H9 (cell line): ENCODE measurements at regions not wholly inside any gene's neighbourhood (a gene's known extent, or its start where the extent isn't known, plus 50 kb on each side); places are given as distances from the start of the nearest gene placed in this dataset.

Experiments
- DNase-seq: peaks from one replicate; pipeline ENCODE4 v3.0.0-alpha.2; 2017
- H2AFZ ChIP-seq: one replicate; pipeline ENCODE4 v1.6.1; 2013; ENCODE audit warnings: mild to moderate bottlenecking, low read length, control low read depth, moderate library complexity
- H2AK5ac ChIP-seq: 2 replicates; pipeline ENCODE4 v1.6.1; 2013; ENCODE audit warnings: low read length, control low read depth, mixed read lengths; ENCODE audit not compliant: insufficient read length
- H2BK120ac ChIP-seq: one replicate; pipeline ENCODE4 v1.6.1; 2013; ENCODE audit warnings: low read depth, mild to moderate bottlenecking, low read length, control low read depth, inconsistent platforms; ENCODE audit not compliant: poor library complexity, severe bottlenecking
- H2BK12ac ChIP-seq: 2 replicates; pipeline ENCODE4 v1.6.1; 2013; ENCODE audit warnings: low read length, control low read depth, mixed read lengths, low read depth; ENCODE audit not compliant: insufficient read length
- H2BK15ac ChIP-seq: 2 replicates; pipeline ENCODE4 v1.6.1; 2013; ENCODE audit warnings: low read depth, low read length, control low read depth
- H2BK20ac ChIP-seq: one replicate; pipeline ENCODE4 v1.6.1; 2013; ENCODE audit warnings: low read depth, mild to moderate bottlenecking, low read length, control low read depth, inconsistent platforms; ENCODE audit not compliant: poor library complexity, severe bottlenecking
- H2BK5ac ChIP-seq: 2 replicates; pipeline ENCODE4 v1.6.1; 2013; ENCODE audit warnings: low read length, control low read depth, mixed read lengths; ENCODE audit not compliant: insufficient read length
- H3K14ac ChIP-seq: 2 replicates; pipeline ENCODE4 v1.6.1; 2013; ENCODE audit warnings: low read length, control low read depth; ENCODE audit not compliant: insufficient read depth
- H3K18ac ChIP-seq: 2 replicates; pipeline ENCODE4 v1.6.1; 2013; ENCODE audit warnings: low read depth, mild to moderate bottlenecking, mixed read lengths, low read length, control low read depth; ENCODE audit not compliant: insufficient read length
- H3K23ac ChIP-seq: 2 replicates; pipeline ENCODE4 v1.6.1; 2013; ENCODE audit warnings: low read length, control low read depth, mixed read lengths, low read depth; ENCODE audit not compliant: insufficient read length
- H3K23me2 ChIP-seq: 2 replicates; pipeline ENCODE4 v1.6.1; 2013; ENCODE audit warnings: low read depth, mild to moderate bottlenecking, mixed read lengths, low read length, control low read depth; ENCODE audit not compliant: insufficient read length, poor library complexity, severe bottlenecking
- H3K27ac ChIP-seq: 2 replicates; pipeline ENCODE4 v1.5.1; 2013; ENCODE audit warnings: low read length, control low read depth, mixed read lengths, low read depth; ENCODE audit not compliant: insufficient read length
- H3K27me3 ChIP-seq: 2 replicates; pipeline ENCODE4 v1.6.1; 2013; ENCODE audit warnings: low read length, control low read depth, inconsistent platforms; ENCODE audit not compliant: insufficient read depth
- H3K4ac ChIP-seq: 2 replicates; pipeline ENCODE4 v1.6.1; 2013; ENCODE audit warnings: low read depth, mild to moderate bottlenecking, control low read depth, inconsistent platforms, low read length, moderate library complexity
- H3K4me1 ChIP-seq: 2 replicates; pipeline ENCODE4 v1.6.1; 2013; ENCODE audit warnings: low read length, control low read depth, inconsistent platforms; ENCODE audit not compliant: insufficient read depth
- H3K4me2 ChIP-seq: 2 replicates; pipeline ENCODE4 v1.6.1; 2013; ENCODE audit warnings: low read length, control low read depth, mixed read lengths; ENCODE audit not compliant: insufficient read length, insufficient read depth
- H3K56ac ChIP-seq: 2 replicates; pipeline ENCODE4 v1.6.1; 2013; ENCODE audit warnings: low read depth, mild to moderate bottlenecking, mixed read lengths, low read length, control low read depth; ENCODE audit not compliant: insufficient read length
- H3K79me1 ChIP-seq: 2 replicates; pipeline ENCODE4 v1.6.1; 2013; ENCODE audit warnings: low read depth, mild to moderate bottlenecking, moderate library complexity, low read length, control low read depth, inconsistent platforms; ENCODE audit not compliant: insufficient read depth, poor library complexity, severe bottlenecking
- H3K79me2 ChIP-seq: 2 replicates; pipeline ENCODE4 v1.6.1; 2013; ENCODE audit warnings: low read length, control low read depth, inconsistent platforms; ENCODE audit not compliant: insufficient read depth
- H3K9ac ChIP-seq: 2 replicates; pipeline ENCODE4 v1.6.1; 2013; ENCODE audit warnings: low read length, control low read depth, mixed read lengths; ENCODE audit not compliant: insufficient read length; ENCODE audit errors: extremely low read depth
- H3K9me3 ChIP-seq: one replicate; pipeline ENCODE4 v1.6.1; 2013; ENCODE audit warnings: low read depth, low read length, inconsistent platforms; ENCODE audit not compliant: control insufficient read depth
- H3T11ph ChIP-seq: one replicate; pipeline ENCODE4 v1.6.1; 2013; ENCODE audit warnings: mild to moderate bottlenecking, low read length, control low read depth, inconsistent platforms
- H4K20me1 ChIP-seq: one replicate; pipeline ENCODE4 v1.6.1; 2013; ENCODE audit not compliant: control insufficient read depth, insufficient read length, insufficient read depth
- H4K5ac ChIP-seq: 2 replicates; pipeline ENCODE4 v1.6.1; 2013; ENCODE audit warnings: low read depth, mild to moderate bottlenecking, mixed read lengths, low read length, control low read depth; ENCODE audit not compliant: insufficient read length
- H4K8ac ChIP-seq: replicated peaks from 2 replicates; pipeline ENCODE4 v1.6.1; 2013; ENCODE audit warnings: low read length, control low read depth, mixed read lengths, low read depth; ENCODE audit not compliant: insufficient read length
- H4K91ac ChIP-seq: 2 replicates; pipeline ENCODE4 v1.6.1; 2013; ENCODE audit warnings: low read depth, mild to moderate bottlenecking, moderate library complexity, mixed read lengths, low read length, control low read depth; ENCODE audit not compliant: insufficient read length
- H3K27ac Mint-ChIP-seq, 3 experiments: 2 replicates in 2 of 3; 3 replicates in 1 of 3; pipeline ENCODE4 v1.8.0; 2020 to 2021; ENCODE audit warnings: mixed read lengths in 3 of 3, mild to moderate bottlenecking in 1 of 3, moderate library complexity in 1 of 3
- H3K27me3 Mint-ChIP-seq: 2 replicates; pipeline ENCODE4 v1.8.0; 2021; ENCODE audit warnings: low read depth, mild to moderate bottlenecking, moderate library complexity, mixed read lengths
- H3K36me3 Mint-ChIP-seq, 3 experiments: 2 replicates in 2 of 3; 3 replicates in 1 of 3; pipeline ENCODE4 v1.8.0; 2020 to 2021; ENCODE audit warnings: low read depth in 3 of 3, mixed read lengths in 3 of 3; ENCODE audit not compliant: insufficient read depth in 1 of 3
- H3K4me1 Mint-ChIP-seq, 2 experiments: 2 replicates each; pipeline ENCODE4 v1.8.0; 2020; ENCODE audit warnings: mixed read lengths in 2 of 2
- H3K4me3 Mint-ChIP-seq, 2 experiments: 2 replicates in 1 of 2; 3 replicates in 1 of 2; pipeline ENCODE4 v1.8.0; 2020 to 2021; ENCODE audit warnings: mild to moderate bottlenecking in 2 of 2, mixed read lengths in 2 of 2, moderate library complexity in 1 of 2
- H3K9me3 Mint-ChIP-seq, 2 experiments: 2 replicates in 1 of 2; 3 replicates in 1 of 2; pipeline ENCODE4 v1.8.0; 2020; ENCODE audit warnings: mild to moderate bottlenecking in 2 of 2, mixed read lengths in 2 of 2, moderate library complexity in 1 of 2
- WGBS: extraction: QIAGEN DNeasy Blood & Tissue Kit; methylation state at CpG from one replicate; pipeline ENCODE4 v1.1.7; 2013; ENCODE audit warnings: missing lambda C conversion rate, low lambda C conversion rate, mixed read lengths; ENCODE audit not compliant: insufficient read length; ENCODE audit errors: extremely low coverage; 5-methylcytosine and 5-hydroxymethylcytosine counted together
- TF ChIP-seq, protein P1 (sequence below): fragments of 200-600 bp; sonication (generic); conservative IDR thresholded peaks from 3 replicates; pipeline ENCODE4 v1.8.0; 2021; ENCODE audit warnings: antibody characterized with exemption, mild to moderate bottlenecking

DNA sequence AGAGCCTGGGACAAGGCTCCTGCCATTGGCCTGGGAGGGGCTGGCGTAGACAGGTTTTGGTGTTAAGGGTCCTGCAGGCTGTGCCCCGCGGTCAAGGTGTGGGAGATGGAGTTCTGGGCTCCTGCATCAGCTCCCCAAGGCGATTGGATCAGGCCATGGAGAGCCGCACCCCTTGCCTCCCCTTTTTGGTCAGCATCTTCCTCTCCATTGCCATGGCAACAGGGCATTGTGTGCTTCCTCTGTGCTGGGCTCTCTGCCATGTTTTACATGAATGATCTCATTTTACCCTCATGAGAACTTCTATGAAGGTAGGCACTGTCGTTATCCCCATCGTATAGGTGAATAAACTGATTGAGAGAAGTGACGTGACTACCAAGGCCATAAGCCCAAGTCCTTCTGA is 344.3 kb upstream of the CLINT1 start:
- Histone ChIP-seq H4K20me1 (no peaks in the 10 kb centered on the region), H3K23me2 (no peaks in the 10 kb centered on the region), H2BK15ac (no peak overlapping the region), H3K9ac (no peak overlapping the region), H3T11ph (no peak overlapping the region), H3K27ac (no peak overlapping the region), H3K27me3 (no peaks in the 10 kb centered on the region), H3K14ac (no peak overlapping the region), H3K4me2 (no peak overlapping the region), H3K79me1 (no peaks in the 10 kb centered on the region), H3K56ac (no peak overlapping the region), H3K4ac (no peak overlapping the region), H4K5ac (no peak overlapping the region), H2BK20ac (no peak overlapping the region), H2BK12ac (no peak overlapping the region), H3K9me3 (no peaks in the 10 kb centered on the region), H4K8ac (no peak overlapping the region), H2AFZ (no peak overlapping the region), H4K91ac (no peak overlapping the region), H3K79me2 (no peaks in the 10 kb centered on the region), H2BK5ac (no peak overlapping the region), H3K4me1 (no peaks in the 10 kb centered on the region; the same call in 1 of the 2 replicates), H2BK120ac (no peak overlapping the region), H3K23ac (no peak overlapping the region), H3K18ac (no peak overlapping the region), H2AK5ac (no peak overlapping the region)
- no CpG with 5 or more reads among the region's 8 CpGs for WGBS
- TF ChIP-seq, protein P1, sequence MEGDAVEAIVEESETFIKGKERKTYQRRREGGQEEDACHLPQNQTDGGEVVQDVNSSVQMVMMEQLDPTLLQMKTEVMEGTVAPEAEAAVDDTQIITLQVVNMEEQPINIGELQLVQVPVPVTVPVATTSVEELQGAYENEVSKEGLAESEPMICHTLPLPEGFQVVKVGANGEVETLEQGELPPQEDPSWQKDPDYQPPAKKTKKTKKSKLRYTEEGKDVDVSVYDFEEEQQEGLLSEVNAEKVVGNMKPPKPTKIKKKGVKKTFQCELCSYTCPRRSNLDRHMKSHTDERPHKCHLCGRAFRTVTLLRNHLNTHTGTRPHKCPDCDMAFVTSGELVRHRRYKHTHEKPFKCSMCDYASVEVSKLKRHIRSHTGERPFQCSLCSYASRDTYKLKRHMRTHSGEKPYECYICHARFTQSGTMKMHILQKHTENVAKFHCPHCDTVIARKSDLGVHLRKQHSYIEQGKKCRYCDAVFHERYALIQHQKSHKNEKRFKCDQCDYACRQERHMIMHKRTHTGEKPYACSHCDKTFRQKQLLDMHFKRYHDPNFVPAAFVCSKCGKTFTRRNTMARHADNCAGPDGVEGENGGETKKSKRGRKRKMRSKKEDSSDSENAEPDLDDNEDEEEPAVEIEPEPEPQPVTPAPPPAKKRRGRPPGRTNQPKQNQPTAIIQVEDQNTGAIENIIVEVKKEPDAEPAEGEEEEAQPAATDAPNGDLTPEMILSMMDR, result no peak
- H3K27me3 Mint-ChIP-seq, result no peaks in the 10 kb centered on the region
- H3K27ac Mint-ChIP-seq, result no peak overlapping the region
- DNase-seq, result no peak
- H3K36me3 Mint-ChIP-seq, result no peaks in the 10 kb centered on the region
- H3K4me3 Mint-ChIP-seq, result no peak overlapping the region
- peaks cover 15 to 17% of the 10 kb centered on the region in 2 experiments for H3K4me1 Mint-ChIP-seq
- no peaks in the 10 kb centered on the region for H3K9me3 Mint-ChIP-seq
